HepG2 (cell line): ENCODE measurements at regions not wholly inside any gene's neighbourhood (a gene's known extent, or its start where the extent isn't known, plus 50 kb on each side); places are given as distances from the start of the nearest gene placed in this dataset.

Experiments used
- NFIC ChIP-seq: IDR thresholded peaks from 2 replicates; pipeline ENCODE4 v1.6.1; 2012; ENCODE audit warnings: mild to moderate bottlenecking, low read length, inconsistent platforms
- POLR2G ChIP-seq: fragments of 200-400 bp; formaldehyde crosslinking; IDR thresholded peaks from 2 replicates; pipeline ENCODE4 v1.6.1; 2018; ENCODE audit warnings: mild to moderate bottlenecking, low read depth, low read length, moderate library complexity
- ZBTB33 ChIP-seq: sonication (generic); formaldehyde crosslinking; IDR thresholded peaks from 2 replicates; pipeline ENCODE4 v1.4.0; 2020; ENCODE audit warnings: missing genetic modification reagents

GRCh38 chr10:79007421-79008319 lies 61.1 kb upstream of the ZMIZ1 start:
- TF ChIP-seq ZBTB33 (no peak), POLR2G (no peak), NFIC (no peak)
